ENCODE measurements at regions not wholly inside any gene's neighbourhood (a gene's known extent, or its start where the extent isn't known, plus 50 kb on each side); places are given as distances from the start of the nearest gene placed in this dataset.

GRCh38 chr12:17975239-17975638 lies 114.8 kb downstream of the RERGL start:
- TF ChIP-seq POLR2A (IDR thresholded peaks at IDR 0.05; ENCODE audit: low read depth, low read length) (no peak), PAX5 (IDR thresholded peaks at IDR 0.05; ENCODE audit: insufficient read depth, low read length, severe bottlenecking) (no peak), TAF1 (IDR thresholded peaks at IDR 0.05; ENCODE audit: low read depth, low read length) (no peak), SPI1 (IDR thresholded peaks at IDR 0.05; ENCODE audit: low read depth, low read length) (no peak), POLR2AphosphoS5 (IDR thresholded peaks at IDR 0.05; ENCODE audit: low read depth, low read length) (no peak), POU2F2 (IDR thresholded peaks at IDR 0.05; ENCODE audit: low read depth, low read length) (no peak)

Data from GM12891 (cell line).